Astrocyte (in vitro differentiated cells and primary cell): ENCODE measurements at regions not wholly inside any gene's neighbourhood (a gene's known extent, or its start where the extent isn't known, plus 50 kb on each side); places are given as distances from the start of the nearest gene placed in this dataset.

Experiments used
- EZH2 ChIP-seq: IDR thresholded peaks from 2 replicates; pipeline ENCODE4 v1.6.1; 2012; ENCODE audit warnings: mild to moderate bottlenecking, low read length, inconsistent platforms; ENCODE audit not compliant: insufficient read depth
- TF ChIP-seq, protein P1 (sequence below): IDR thresholded peaks from 2 replicates; pipeline ENCODE4 v1.5.1; 2011; ENCODE audit warnings: low read depth, mild to moderate bottlenecking, inconsistent platforms, low read length, moderate library complexity; ENCODE audit not compliant: insufficient read depth

DNA sequence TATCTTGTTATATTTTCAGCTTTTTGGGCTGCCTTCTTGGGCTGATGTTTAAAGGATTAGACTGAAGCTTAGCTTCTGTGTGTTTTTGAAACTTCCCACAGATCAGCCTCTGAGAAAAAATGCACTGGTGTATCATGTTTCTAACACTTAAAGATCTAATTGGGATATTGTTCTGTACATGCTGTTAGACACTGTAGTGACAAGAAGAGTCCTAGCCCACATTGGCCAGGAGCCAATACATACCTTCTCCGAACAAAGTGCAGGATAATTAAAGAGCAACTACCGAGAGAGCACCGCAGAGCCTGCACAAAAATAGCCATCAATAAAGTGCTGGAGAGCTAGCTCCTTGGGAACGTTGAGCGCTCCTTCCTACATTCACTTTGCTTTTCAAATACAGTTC, 289.4 kb upstream of the SP8 start:
- TF ChIP-seq, protein P1, sequence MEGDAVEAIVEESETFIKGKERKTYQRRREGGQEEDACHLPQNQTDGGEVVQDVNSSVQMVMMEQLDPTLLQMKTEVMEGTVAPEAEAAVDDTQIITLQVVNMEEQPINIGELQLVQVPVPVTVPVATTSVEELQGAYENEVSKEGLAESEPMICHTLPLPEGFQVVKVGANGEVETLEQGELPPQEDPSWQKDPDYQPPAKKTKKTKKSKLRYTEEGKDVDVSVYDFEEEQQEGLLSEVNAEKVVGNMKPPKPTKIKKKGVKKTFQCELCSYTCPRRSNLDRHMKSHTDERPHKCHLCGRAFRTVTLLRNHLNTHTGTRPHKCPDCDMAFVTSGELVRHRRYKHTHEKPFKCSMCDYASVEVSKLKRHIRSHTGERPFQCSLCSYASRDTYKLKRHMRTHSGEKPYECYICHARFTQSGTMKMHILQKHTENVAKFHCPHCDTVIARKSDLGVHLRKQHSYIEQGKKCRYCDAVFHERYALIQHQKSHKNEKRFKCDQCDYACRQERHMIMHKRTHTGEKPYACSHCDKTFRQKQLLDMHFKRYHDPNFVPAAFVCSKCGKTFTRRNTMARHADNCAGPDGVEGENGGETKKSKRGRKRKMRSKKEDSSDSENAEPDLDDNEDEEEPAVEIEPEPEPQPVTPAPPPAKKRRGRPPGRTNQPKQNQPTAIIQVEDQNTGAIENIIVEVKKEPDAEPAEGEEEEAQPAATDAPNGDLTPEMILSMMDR, result no peak
- TF ChIP-seq EZH2, result no peak
